ENCODE measurements at regions not wholly inside any gene's neighbourhood (a gene's known extent, or its start where the extent isn't known, plus 50 kb on each side); places are given as distances from the start of the nearest gene placed in this dataset.

GRCh38 chr16:13419589-13419988 lies 500.4 kb upstream of the ERCC4 start:
- TF ChIP-seq CTCF (conservative IDR thresholded peaks at IDR 0.05; ENCODE audit: low read length) (no peak), EZH2phosphoT487 (IDR thresholded peaks at IDR 0.05; ENCODE audit: borderline replicate concordance, low read depth, low read length) (no peak)

Data from OCI-LY7 (cell line).